Fibroblast of lung (primary cell): ENCODE measurements at regions not wholly inside any gene's neighbourhood (a gene's known extent, or its start where the extent isn't known, plus 50 kb on each side); places are given as distances from the start of the nearest gene placed in this dataset.

Source experiments
- DNase-seq, 2 donors: peaks; one replicate each; pipeline versions ENCODE4 v3.0.0 to v3.0.0-alpha.2; 2010; ENCODE audit warnings: low read depth in 2 of 2
- H2AFZ ChIP-seq: 2 replicates; pipeline ENCODE4 v1.5.1; 2012; ENCODE audit warnings: low read length, control low read depth, inconsistent platforms
- H3K27ac ChIP-seq: 2 replicates; pipeline ENCODE4 v1.5.1; 2011; ENCODE audit warnings: low read length, control low read depth; ENCODE audit not compliant: insufficient read depth
- H3K27me3 ChIP-seq: 2 replicates; pipeline ENCODE4 v1.5.1; 2011; ENCODE audit warnings: mild to moderate bottlenecking, low read length; ENCODE audit not compliant: control insufficient read depth, insufficient read depth
- H3K36me3 ChIP-seq: 2 replicates; pipeline ENCODE4 v1.5.1; 2011; ENCODE audit warnings: low read length; ENCODE audit not compliant: control insufficient read depth, insufficient read depth
- H3K4me1 ChIP-seq: 2 replicates; pipeline ENCODE4 v1.5.1; 2011; ENCODE audit warnings: low read length; ENCODE audit not compliant: control insufficient read depth, insufficient read depth; ENCODE audit errors: extremely low read depth
- H3K4me2 ChIP-seq: 2 replicates; pipeline ENCODE4 v1.5.1; 2011; ENCODE audit warnings: low read length, control low read depth; ENCODE audit not compliant: insufficient read depth; ENCODE audit errors: extremely low read depth
- H3K4me3 ChIP-seq, 4 experiments: fragments of 200-600 bp in 1 of 4; sonication (generic) in 1 of 4; replicated peaks in 1 of 4; 2 replicates each; pipeline ENCODE4 v1.5.1; 2011 to 2016; ENCODE audit warnings: low read length in 4 of 4, low read depth in 3 of 4, mild to moderate bottlenecking in 3 of 4, control low read depth in 2 of 4, inconsistent platforms in 1 of 4, mixed read lengths in 1 of 4; ENCODE audit not compliant: insufficient read depth in 1 of 4; ENCODE audit errors: control extremely low read depth in 1 of 4
- H3K79me2 ChIP-seq: 2 replicates; pipeline ENCODE4 v1.5.1; 2012; ENCODE audit warnings: mild to moderate bottlenecking, low read length, inconsistent platforms; ENCODE audit not compliant: control insufficient read depth, insufficient read depth
- H3K9ac ChIP-seq: 2 replicates; pipeline ENCODE4 v1.5.1; 2011; ENCODE audit warnings: mild to moderate bottlenecking, low read length, control low read depth; ENCODE audit not compliant: insufficient read depth
- H3K9me3 ChIP-seq: 2 replicates; pipeline ENCODE4 v1.5.1; 2012; ENCODE audit warnings: low read depth, low read length; ENCODE audit not compliant: control insufficient read depth, insufficient read depth
- H4K20me1 ChIP-seq: 2 replicates; pipeline ENCODE4 v1.5.1; 2011; ENCODE audit warnings: low read length; ENCODE audit not compliant: control insufficient read depth, insufficient read depth; ENCODE audit errors: extremely low read depth
- CTCF ChIP-seq, 2 donors: IDR thresholded peaks in 1 of 2; conservative IDR thresholded peaks in 1 of 2; 1 replicate in 1 of 2; 2 replicates in 1 of 2; pipeline ENCODE4 v1.5.1; 2011 to 2012; ENCODE audit warnings: low read length in 2 of 2, control low read depth in 1 of 2, inconsistent platforms in 1 of 2, low read depth in 1 of 2, mild to moderate bottlenecking in 1 of 2
- EZH2 ChIP-seq: IDR thresholded peaks from 2 replicates; pipeline ENCODE4 v1.5.1; 2012; ENCODE audit warnings: low read length, control low read depth, mild to moderate bottlenecking; ENCODE audit errors: missing control alignments

DNA sequence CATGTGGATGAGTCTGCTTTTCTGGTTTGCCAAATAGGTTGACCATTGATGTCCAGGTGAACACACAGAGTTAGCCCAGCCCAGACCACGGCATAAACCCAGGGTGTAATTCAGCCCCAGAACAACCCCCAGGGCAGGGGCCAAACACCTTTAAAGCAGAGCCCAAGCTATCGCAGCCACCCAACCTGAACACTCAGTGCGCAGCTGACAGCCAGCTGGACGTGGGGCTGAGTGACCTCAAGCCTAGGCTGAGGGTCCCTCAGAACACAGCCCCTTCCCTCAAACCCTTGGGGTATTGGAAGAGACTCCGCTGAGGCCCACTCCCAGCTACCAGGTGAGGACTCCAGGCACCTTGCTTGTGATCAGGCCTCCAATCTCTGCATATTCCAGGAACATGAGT is 161.5 kb upstream of the NECTIN1 start:
- Histone ChIP-seq H3K36me3 (no peaks in the 10 kb centered on the region), H3K9me3 (no peaks in the 10 kb centered on the region), H3K4me1 (no peaks in the 10 kb centered on the region), H3K79me2 (no peaks in the 10 kb centered on the region), H3K27me3 (peaks cover 10% of the 10 kb centered on the region), H3K4me3 (no peak overlapping the region), H2AFZ (no peak overlapping the region), H3K9ac (no peak overlapping the region), H4K20me1 (no peaks in the 10 kb centered on the region), H3K4me2 (no peak overlapping the region), H3K27ac (no peak overlapping the region)
- no peak for DNase-seq
- no peak for TF ChIP-seq CTCF (conservative IDR thresholded peaks at IDR 0.05 in 1 of 2, IDR thresholded peaks at IDR 0.05 in 1 of 2; ENCODE audit: low read depth in 1 of 2, low read length in 2 of 2)
- TF ChIP-seq EZH2: no peak

GRCh38 chr11:119889728-119890280 is 160.8 kb upstream of the NECTIN1 start:
- no peak overlapping the region for H3K4me2 ChIP-seq
- H4K20me1 ChIP-seq: no peaks in the 10 kb centered on the region
- no peaks in the 10 kb centered on the region for H3K9me3 ChIP-seq
- H3K27ac ChIP-seq: no peak overlapping the region
- H3K27me3 ChIP-seq: peaks cover 10% of the 10 kb centered on the region
- no peak overlapping the region for H3K4me3 ChIP-seq
- no peaks in the 10 kb centered on the region for H3K36me3 ChIP-seq
- H2AFZ ChIP-seq: no peak overlapping the region
- TF ChIP-seq EZH2: no peak
- TF ChIP-seq CTCF (conservative IDR thresholded peaks at IDR 0.05 in 1 of 2, IDR thresholded peaks at IDR 0.05 in 1 of 2; ENCODE audit: low read depth in 1 of 2, low read length in 2 of 2): no peak
- no peak for DNase-seq
- H3K79me2 ChIP-seq: no peaks in the 10 kb centered on the region
- H3K4me1 ChIP-seq: no peaks in the 10 kb centered on the region
- H3K9ac ChIP-seq: no peak overlapping the region

- H3K27me3 ChIP-seq: peaks cover 10% of the 10 kb centered on the region
- no peak overlapping the region for H3K4me3 ChIP-seq
- no peak overlapping the region for H3K27ac ChIP-seq
- no peak overlapping the region for H2AFZ ChIP-seq
- no peak for DNase-seq
- H3K4me1 ChIP-seq: no peaks in the 10 kb centered on the region
- no peak overlapping the region for H3K9ac ChIP-seq
- H3K36me3 ChIP-seq: no peaks in the 10 kb centered on the region
- TF ChIP-seq CTCF (conservative IDR thresholded peaks at IDR 0.05 in 1 of 2, IDR thresholded peaks at IDR 0.05 in 1 of 2; ENCODE audit: low read depth in 1 of 2, low read length in 2 of 2) (no peak), EZH2 (no peak)
- H3K79me2 ChIP-seq: no peaks in the 10 kb centered on the region
- no peaks in the 10 kb centered on the region for H3K9me3 ChIP-seq
- H3K4me2 ChIP-seq: no peak overlapping the region
- H4K20me1 ChIP-seq: no peaks in the 10 kb centered on the region
Measured at GRCh38 chr11:119889111-119889510, 160.1 kb upstream of the NECTIN1 start.
